SK-N-MC (cell line): ENCODE measurements at regions not wholly inside any gene's neighbourhood (a gene's known extent, or its start where the extent isn't known, plus 50 kb on each side); places are given as distances from the start of the nearest gene placed in this dataset.

ENCODE experiments used
- EZH2 ChIP-seq: fragments of 200-600 bp; sonication (generic); IDR thresholded peaks from one replicate; pipeline ENCODE4 v1.6.1; 2017; ENCODE audit warnings: antibody characterized with exemption
- POLR2AphosphoS5 ChIP-seq: IDR thresholded peaks from 2 replicates; pipeline ENCODE4 v1.6.1; 2012; ENCODE audit warnings: mild to moderate bottlenecking, low read depth, low read length, borderline replicate concordance

- TF ChIP-seq EZH2, result no peak
- TF ChIP-seq POLR2AphosphoS5, result no peak
Observed at GRCh38 chr18:78801011-78801410, 178.6 kb upstream of the SALL3 start.
